ENCODE measurements at regions not wholly inside any gene's neighbourhood (a gene's known extent, or its start where the extent isn't known, plus 50 kb on each side); places are given as distances from the start of the nearest gene placed in this dataset.

DNA sequence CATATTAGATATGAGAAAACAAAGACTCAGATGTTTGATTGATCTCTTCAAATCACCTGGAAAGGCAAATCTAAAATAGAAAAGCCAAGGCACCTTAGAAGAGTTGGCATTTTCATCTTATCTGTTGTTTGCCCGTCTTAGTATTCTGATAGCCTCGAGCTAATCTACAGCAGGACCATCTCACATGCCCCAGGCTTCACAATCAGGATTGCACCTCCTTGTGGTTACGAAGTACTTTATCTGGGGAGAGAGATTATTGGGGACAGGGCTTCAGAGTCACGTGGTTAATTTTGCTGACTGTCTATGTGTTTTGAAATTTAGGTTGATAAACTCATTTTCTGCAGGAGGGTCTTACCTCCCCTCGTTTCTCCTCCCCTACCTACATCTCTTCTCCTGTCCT is 313.1 kb upstream of the ANXA10 start:
- H3K36me3 Mint-ChIP-seq: no peaks in the 10 kb centered on the region
- H3K27me3 Mint-ChIP-seq (ENCODE audit: low read depth): no peaks in the 10 kb centered on the region
- TF ChIP-seq, protein P1, sequence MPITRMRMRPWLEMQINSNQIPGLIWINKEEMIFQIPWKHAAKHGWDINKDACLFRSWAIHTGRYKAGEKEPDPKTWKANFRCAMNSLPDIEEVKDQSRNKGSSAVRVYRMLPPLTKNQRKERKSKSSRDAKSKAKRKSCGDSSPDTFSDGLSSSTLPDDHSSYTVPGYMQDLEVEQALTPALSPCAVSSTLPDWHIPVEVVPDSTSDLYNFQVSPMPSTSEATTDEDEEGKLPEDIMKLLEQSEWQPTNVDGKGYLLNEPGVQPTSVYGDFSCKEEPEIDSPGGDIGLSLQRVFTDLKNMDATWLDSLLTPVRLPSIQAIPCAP (CRISPR knock-in tag; IDR thresholded peaks at IDR 0.05): no peak
- TF ChIP-seq ETV6 (CRISPR knock-in tag; IDR thresholded peaks at IDR 0.05) (no peak), PRRX2 (CRISPR knock-in tag; IDR thresholded peaks at IDR 0.05) (no peak), SMAD4 (CRISPR knock-in tag; IDR thresholded peaks at IDR 0.05) (no peak), NR3C1 (CRISPR knock-in tag; conservative IDR thresholded peaks at IDR 0.05; ENCODE audit: low read depth) (no peak), ZNF121 (CRISPR knock-in tag; IDR thresholded peaks at IDR 0.05) (no peak), SMAD3 (CRISPR knock-in tag; IDR thresholded peaks at IDR 0.05; ENCODE audit: borderline replicate concordance) (no peak)
- TF ChIP-seq, protein P2, sequence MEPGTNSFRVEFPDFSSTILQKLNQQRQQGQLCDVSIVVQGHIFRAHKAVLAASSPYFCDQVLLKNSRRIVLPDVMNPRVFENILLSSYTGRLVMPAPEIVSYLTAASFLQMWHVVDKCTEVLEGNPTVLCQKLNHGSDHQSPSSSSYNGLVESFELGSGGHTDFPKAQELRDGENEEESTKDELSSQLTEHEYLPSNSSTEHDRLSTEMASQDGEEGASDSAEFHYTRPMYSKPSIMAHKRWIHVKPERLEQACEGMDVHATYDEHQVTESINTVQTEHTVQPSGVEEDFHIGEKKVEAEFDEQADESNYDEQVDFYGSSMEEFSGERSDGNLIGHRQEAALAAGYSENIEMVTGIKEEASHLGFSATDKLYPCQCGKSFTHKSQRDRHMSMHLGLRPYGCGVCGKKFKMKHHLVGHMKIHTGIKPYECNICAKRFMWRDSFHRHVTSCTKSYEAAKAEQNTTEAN (CRISPR knock-in tag; IDR thresholded peaks at IDR 0.05): no peak
- TF ChIP-seq, protein P3, sequence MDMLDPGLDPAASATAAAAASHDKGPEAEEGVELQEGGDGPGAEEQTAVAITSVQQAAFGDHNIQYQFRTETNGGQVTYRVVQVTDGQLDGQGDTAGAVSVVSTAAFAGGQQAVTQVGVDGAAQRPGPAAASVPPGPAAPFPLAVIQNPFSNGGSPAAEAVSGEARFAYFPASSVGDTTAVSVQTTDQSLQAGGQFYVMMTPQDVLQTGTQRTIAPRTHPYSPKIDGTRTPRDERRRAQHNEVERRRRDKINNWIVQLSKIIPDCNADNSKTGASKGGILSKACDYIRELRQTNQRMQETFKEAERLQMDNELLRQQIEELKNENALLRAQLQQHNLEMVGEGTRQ (CRISPR knock-in tag; IDR thresholded peaks at IDR 0.05): no peak
- TF ChIP-seq, protein P4, sequence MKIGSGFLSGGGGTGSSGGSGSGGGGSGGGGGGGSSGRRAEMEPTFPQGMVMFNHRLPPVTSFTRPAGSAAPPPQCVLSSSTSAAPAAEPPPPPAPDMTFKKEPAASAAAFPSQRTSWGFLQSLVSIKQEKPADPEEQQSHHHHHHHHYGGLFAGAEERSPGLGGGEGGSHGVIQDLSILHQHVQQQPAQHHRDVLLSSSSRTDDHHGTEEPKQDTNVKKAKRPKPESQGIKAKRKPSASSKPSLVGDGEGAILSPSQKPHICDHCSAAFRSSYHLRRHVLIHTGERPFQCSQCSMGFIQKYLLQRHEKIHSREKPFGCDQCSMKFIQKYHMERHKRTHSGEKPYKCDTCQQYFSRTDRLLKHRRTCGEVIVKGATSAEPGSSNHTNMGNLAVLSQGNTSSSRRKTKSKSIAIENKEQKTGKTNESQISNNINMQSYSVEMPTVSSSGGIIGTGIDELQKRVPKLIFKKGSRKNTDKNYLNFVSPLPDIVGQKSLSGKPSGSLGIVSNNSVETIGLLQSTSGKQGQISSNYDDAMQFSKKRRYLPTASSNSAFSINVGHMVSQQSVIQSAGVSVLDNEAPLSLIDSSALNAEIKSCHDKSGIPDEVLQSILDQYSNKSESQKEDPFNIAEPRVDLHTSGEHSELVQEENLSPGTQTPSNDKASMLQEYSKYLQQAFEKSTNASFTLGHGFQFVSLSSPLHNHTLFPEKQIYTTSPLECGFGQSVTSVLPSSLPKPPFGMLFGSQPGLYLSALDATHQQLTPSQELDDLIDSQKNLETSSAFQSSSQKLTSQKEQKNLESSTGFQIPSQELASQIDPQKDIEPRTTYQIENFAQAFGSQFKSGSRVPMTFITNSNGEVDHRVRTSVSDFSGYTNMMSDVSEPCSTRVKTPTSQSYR (CRISPR knock-in tag; IDR thresholded peaks at IDR 0.05): no peak
- TF ChIP-seq, protein P5, sequence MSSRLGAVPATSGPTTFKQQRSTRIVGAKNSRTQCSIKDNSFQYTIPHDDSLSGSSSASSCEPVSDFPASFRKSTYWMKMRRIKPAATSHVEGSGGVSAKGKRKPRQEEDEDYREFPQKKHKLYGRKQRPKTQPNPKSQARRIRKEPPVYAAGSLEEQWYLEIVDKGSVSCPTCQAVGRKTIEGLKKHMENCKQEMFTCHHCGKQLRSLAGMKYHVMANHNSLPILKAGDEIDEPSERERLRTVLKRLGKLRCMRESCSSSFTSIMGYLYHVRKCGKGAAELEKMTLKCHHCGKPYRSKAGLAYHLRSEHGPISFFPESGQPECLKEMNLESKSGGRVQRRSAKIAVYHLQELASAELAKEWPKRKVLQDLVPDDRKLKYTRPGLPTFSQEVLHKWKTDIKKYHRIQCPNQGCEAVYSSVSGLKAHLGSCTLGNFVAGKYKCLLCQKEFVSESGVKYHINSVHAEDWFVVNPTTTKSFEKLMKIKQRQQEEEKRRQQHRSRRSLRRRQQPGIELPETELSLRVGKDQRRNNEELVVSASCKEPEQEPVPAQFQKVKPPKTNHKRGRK (CRISPR knock-in tag; IDR thresholded peaks at IDR 0.05; ENCODE audit: borderline replicate concordance): no peak
- TF ChIP-seq, protein P6, sequence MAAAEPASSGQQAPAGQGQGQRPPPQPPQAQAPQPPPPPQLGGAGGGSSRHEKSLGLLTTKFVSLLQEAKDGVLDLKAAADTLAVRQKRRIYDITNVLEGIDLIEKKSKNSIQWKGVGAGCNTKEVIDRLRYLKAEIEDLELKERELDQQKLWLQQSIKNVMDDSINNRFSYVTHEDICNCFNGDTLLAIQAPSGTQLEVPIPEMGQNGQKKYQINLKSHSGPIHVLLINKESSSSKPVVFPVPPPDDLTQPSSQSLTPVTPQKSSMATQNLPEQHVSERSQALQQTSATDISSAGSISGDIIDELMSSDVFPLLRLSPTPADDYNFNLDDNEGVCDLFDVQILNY (CRISPR knock-in tag; IDR thresholded peaks at IDR 0.05): no peak
- TF ChIP-seq, protein P7, sequence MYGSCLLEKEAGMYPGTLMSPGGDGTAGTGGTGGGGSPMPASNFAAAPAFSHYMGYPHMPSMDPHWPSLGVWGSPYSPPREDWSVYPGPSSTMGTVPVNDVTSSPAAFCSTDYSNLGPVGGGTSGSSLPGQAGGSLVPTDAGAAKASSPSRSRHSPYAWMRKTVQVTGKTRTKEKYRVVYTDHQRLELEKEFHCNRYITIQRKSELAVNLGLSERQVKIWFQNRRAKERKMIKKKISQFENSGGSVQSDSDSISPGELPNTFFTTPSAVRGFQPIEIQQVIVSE (CRISPR knock-in tag; IDR thresholded peaks at IDR 0.05; ENCODE audit: borderline replicate concordance): no peak
- TF ChIP-seq, protein P8, sequence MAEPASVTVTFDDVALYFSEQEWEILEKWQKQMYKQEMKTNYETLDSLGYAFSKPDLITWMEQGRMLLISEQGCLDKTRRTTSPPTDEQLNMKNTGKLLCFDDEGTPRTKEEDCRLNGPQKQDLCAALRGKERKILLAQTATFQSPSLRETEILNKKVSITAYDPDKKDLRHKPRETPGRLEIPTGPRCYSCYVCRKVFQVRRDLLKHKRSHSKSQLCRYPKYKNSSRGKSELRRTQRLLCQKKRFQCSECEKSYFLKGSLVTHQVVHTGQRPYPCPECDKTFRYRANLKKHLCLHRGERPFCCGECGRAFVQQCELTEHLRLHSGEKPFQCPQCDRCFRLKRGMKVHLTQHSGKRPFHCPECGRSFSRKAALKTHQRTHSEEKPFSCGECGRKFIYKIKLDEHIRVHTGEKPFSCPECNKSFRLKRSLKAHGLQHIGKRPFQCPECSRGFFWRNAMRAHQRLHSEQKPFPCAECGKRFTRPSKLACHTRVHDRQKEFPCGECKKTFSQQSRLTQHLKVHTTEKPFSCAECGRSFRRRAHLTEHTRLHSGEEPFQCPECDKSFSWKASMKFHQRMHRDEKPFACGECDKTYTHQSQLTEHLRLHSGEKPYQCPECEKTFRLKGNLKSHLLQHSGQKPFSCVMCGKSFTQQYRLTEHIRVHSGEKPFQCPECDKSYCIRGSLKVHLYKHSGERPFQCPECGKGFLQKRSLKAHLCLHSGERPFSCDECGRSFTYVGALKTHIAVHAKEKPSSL (CRISPR knock-in tag; conservative IDR thresholded peaks at IDR 0.05): no peak
- TF ChIP-seq, protein P9, sequence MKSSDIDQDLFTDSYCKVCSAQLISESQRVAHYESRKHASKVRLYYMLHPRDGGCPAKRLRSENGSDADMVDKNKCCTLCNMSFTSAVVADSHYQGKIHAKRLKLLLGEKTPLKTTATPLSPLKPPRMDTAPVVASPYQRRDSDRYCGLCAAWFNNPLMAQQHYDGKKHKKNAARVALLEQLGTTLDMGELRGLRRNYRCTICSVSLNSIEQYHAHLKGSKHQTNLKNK (CRISPR knock-in tag; IDR thresholded peaks at IDR 0.05): no peak
- ChIA-PET CTCF (no interaction called here), POLR2A (no interaction called here)
- ATAC-seq: peak; percentile 36; the same call in 1 of the 2 replicates
- H3K4me3 Mint-ChIP-seq: no peak overlapping the region
- H3K27ac Mint-ChIP-seq: no peak overlapping the region
- peaks cover 12% of the 10 kb centered on the region for H3K9me3 Mint-ChIP-seq
- DNase-seq (ENCODE audit: low spot score): no peak
- no peaks in the 10 kb centered on the region for H3K4me1 Mint-ChIP-seq
